NT2/D1 (cell line): ENCODE measurements at regions not wholly inside any gene's neighbourhood (a gene's known extent, or its start where the extent isn't known, plus 50 kb on each side); places are given as distances from the start of the nearest gene placed in this dataset.

Source experiments
- SUZ12 ChIP-seq: IDR thresholded peaks from 2 replicates; pipeline ENCODE4 v1.6.1; 2011; ENCODE audit not compliant: insufficient read length, insufficient read depth; ENCODE audit errors: extremely low read depth
- YY1 ChIP-seq: IDR thresholded peaks from 2 replicates; pipeline ENCODE4 v1.6.1; 2011; ENCODE audit not compliant: insufficient read length, insufficient read depth
- ZNF274 ChIP-seq: IDR thresholded peaks from 2 replicates; pipeline ENCODE4 v1.6.1; 2011; ENCODE audit warnings: mild to moderate bottlenecking, low read depth, low read length

GRCh38 chr6:11426571-11426970, 111.0 kb upstream of the TMEM170B start:
- no peak for TF ChIP-seq SUZ12
- TF ChIP-seq ZNF274 = no peak
- TF ChIP-seq YY1 = no peak
